SK-N-SH treated with all-trans-retinoic acid at 6 μM for 48 hours (cell line): ENCODE measurements at regions not wholly inside any gene's neighbourhood (a gene's known extent, or its start where the extent isn't known, plus 50 kb on each side); places are given as distances from the start of the nearest gene placed in this dataset.

Experiments
- ARNTL ChIP-seq: fragments of 450-650 bp; formaldehyde crosslinking; IDR thresholded peaks from 2 replicates; pipeline ENCODE4 v1.5.0; 2020; ENCODE audit warnings: low read depth, mild to moderate bottlenecking, moderate library complexity, borderline replicate concordance
- ESRRG ChIP-seq: fragments of 250-450 bp; sonication (Bioruptor Pico); IDR thresholded peaks from 2 replicates; pipeline ENCODE4 v1.6.1; 2021; ENCODE audit warnings: mild to moderate bottlenecking
- GLIS3 ChIP-seq: fragments of 250-450 bp; sonication (Bioruptor Pico); IDR thresholded peaks from 2 replicates; pipeline ENCODE4 v1.5.0; 2020; ENCODE audit warnings: mild to moderate bottlenecking, moderate library complexity
- ISL1 ChIP-seq: fragments of 250-450 bp; sonication (Bioruptor Pico); IDR thresholded peaks from 2 replicates; pipeline ENCODE4 v2.1.2; 2022; ENCODE audit warnings: mild to moderate bottlenecking, moderate library complexity
- OSR1 ChIP-seq: fragments of 250-450 bp; sonication (Bioruptor Pico); IDR thresholded peaks from 2 replicates; pipeline ENCODE4 v1.8.0; 2022; ENCODE audit warnings: moderate library complexity, mild to moderate bottlenecking, inconsistent platforms
- PPARA ChIP-seq: fragments of 250-450 bp; sonication (Bioruptor Pico); IDR thresholded peaks from 2 replicates; pipeline ENCODE4 v1.5.0; 2020; ENCODE audit warnings: mild to moderate bottlenecking, borderline replicate concordance
- RARB ChIP-seq: fragments of 250-450 bp; sonication (Bioruptor Pico); IDR thresholded peaks from 2 replicates; pipeline ENCODE4 v1.8.0; 2021; ENCODE audit warnings: mild to moderate bottlenecking, moderate library complexity
- ZFP3 ChIP-seq: fragments of 250-450 bp; sonication (Bioruptor Pico); IDR thresholded peaks from 2 replicates; pipeline ENCODE4 v1.5.0; 2020; ENCODE audit warnings: mild to moderate bottlenecking, moderate library complexity
- ZFP30 ChIP-seq: fragments of 450-650 bp; formaldehyde crosslinking; IDR thresholded peaks from 2 replicates; pipeline ENCODE4 v1.5.0; 2022; ENCODE audit warnings: mild to moderate bottlenecking, moderate library complexity
- TF ChIP-seq, protein P1 (sequence below): fragments of 250-450 bp; sonication (Bioruptor Pico); IDR thresholded peaks from 2 replicates; pipeline ENCODE4 v1.5.1; 2020; ENCODE audit warnings: low read depth, mild to moderate bottlenecking, moderate library complexity
- TF ChIP-seq, protein P2 (sequence below): fragments of 250-450 bp; sonication (Bioruptor Pico); IDR thresholded peaks from 2 replicates; pipeline ENCODE4 v1.8.0; 2020; ENCODE audit warnings: mild to moderate bottlenecking, moderate library complexity, borderline replicate concordance
- TF ChIP-seq, protein P3 (sequence below): fragments of 250-450 bp; sonication (Bioruptor Pico); IDR thresholded peaks from 2 replicates; pipeline ENCODE4 v1.5.1; 2021; ENCODE audit warnings: mild to moderate bottlenecking, moderate library complexity
- TF ChIP-seq, protein P4 (sequence below): fragments of 250-450 bp; sonication (Bioruptor Pico); IDR thresholded peaks from 2 replicates; pipeline ENCODE4 v1.8.0; 2021; ENCODE audit warnings: low read depth, mild to moderate bottlenecking, moderate library complexity, borderline replicate concordance

DNA sequence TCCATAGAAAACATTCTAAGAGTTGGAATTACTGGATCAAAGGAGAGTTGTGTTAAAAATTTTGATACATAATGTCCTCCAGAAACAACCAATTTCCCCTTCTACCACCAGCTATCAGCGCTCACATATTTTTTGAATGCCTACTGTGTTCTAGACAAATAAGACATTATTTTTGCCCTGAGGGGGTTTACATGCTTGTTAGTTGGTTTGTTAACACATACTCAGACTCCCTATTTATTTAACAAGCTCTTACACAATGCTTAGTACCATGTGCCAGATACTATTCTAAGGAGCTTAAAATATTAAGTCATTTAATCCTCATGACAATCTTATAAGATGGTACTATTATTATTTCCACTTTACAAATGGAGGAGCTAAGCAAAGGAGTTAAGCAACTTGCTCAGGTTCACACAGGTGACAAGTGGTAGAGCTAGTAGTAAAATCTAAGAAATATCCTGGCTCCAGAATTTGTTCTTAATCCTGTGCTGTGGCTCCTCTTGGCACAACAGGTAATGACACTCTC, 194.2 kb downstream of the UTP18 start:
- TF ChIP-seq, protein P1, sequence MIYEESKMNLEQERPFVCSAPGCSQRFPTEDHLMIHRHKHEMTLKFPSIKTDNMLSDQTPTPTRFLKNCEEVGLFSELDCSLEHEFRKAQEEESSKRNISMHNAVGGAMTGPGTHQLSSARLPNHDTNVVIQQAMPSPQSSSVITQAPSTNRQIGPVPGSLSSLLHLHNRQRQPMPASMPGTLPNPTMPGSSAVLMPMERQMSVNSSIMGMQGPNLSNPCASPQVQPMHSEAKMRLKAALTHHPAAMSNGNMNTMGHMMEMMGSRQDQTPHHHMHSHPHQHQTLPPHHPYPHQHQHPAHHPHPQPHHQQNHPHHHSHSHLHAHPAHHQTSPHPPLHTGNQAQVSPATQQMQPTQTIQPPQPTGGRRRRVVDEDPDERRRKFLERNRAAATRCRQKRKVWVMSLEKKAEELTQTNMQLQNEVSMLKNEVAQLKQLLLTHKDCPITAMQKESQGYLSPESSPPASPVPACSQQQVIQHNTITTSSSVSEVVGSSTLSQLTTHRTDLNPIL (CRISPR knock-in tag) = no peak
- TF ChIP-seq OSR1 (CRISPR knock-in tag) (no peak), ESRRG (CRISPR knock-in tag) (no peak), PPARA (CRISPR knock-in tag) (no peak), ZFP30 (CRISPR knock-in tag) (no peak), RARB (no peak), ZFP3 (no peak), ISL1 (no peak), GLIS3 (no peak), ARNTL (CRISPR knock-in tag) (no peak)
- TF ChIP-seq, protein P2, sequence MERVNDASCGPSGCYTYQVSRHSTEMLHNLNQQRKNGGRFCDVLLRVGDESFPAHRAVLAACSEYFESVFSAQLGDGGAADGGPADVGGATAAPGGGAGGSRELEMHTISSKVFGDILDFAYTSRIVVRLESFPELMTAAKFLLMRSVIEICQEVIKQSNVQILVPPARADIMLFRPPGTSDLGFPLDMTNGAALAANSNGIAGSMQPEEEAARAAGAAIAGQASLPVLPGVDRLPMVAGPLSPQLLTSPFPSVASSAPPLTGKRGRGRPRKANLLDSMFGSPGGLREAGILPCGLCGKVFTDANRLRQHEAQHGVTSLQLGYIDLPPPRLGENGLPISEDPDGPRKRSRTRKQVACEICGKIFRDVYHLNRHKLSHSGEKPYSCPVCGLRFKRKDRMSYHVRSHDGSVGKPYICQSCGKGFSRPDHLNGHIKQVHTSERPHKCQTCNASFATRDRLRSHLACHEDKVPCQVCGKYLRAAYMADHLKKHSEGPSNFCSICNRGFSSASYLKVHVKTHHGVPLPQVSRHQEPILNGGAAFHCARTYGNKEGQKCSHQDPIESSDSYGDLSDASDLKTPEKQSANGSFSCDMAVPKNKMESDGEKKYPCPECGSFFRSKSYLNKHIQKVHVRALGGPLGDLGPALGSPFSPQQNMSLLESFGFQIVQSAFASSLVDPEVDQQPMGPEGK = no peak
- TF ChIP-seq, protein P3, sequence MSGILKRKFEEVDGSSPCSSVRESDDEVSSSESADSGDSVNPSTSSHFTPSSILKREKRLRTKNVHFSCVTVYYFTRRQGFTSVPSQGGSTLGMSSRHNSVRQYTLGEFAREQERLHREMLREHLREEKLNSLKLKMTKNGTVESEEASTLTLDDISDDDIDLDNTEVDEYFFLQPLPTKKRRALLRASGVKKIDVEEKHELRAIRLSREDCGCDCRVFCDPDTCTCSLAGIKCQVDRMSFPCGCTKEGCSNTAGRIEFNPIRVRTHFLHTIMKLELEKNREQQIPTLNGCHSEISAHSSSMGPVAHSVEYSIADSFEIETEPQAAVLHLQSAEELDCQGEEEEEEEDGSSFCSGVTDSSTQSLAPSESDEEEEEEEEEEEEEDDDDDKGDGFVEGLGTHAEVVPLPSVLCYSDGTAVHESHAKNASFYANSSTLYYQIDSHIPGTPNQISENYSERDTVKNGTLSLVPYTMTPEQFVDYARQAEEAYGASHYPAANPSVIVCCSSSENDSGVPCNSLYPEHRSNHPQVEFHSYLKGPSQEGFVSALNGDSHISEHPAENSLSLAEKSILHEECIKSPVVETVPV (CRISPR knock-in tag) = no peak
- TF ChIP-seq, protein P4, sequence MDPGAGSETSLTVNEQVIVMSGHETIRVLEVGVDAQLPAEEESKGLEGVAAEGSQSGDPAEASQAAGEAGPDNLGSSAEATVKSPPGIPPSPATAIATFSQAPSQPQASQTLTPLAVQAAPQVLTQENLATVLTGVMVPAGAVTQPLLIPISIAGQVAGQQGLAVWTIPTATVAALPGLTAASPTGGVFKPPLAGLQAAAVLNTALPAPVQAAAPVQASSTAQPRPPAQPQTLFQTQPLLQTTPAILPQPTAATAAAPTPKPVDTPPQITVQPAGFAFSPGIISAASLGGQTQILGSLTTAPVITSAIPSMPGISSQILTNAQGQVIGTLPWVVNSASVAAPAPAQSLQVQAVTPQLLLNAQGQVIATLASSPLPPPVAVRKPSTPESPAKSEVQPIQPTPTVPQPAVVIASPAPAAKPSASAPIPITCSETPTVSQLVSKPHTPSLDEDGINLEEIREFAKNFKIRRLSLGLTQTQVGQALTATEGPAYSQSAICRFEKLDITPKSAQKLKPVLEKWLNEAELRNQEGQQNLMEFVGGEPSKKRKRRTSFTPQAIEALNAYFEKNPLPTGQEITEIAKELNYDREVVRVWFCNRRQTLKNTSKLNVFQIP (CRISPR knock-in tag) = no peak
